OCI-LY7 (cell line): ENCODE measurements at regions not wholly inside any gene's neighbourhood (a gene's known extent, or its start where the extent isn't known, plus 50 kb on each side); places are given as distances from the start of the nearest gene placed in this dataset.

ENCODE experiments used
- BruUV-seq: library from RNA; stranded (reverse); fragments of 400-500 nt; replicated peaks from 2 replicates; lab custom pipeline; 2021; lab: Mats Ljungman, UMichigan
- CTCF ChIA-PET: fragments of 300-600 bp; sonication (Branson Sonifier 250); formaldehyde crosslinking; loops from one replicate; lab custom pipeline; 2022; ENCODE audit warnings: antibody characterized with exemption; ENCODE audit not compliant: unreplicated experiment; lab: Charles Lee
- POLR2A ChIA-PET: fragments of 300-600 bp; sonication (Branson Sonifier 250); formaldehyde crosslinking; loops from one replicate; lab custom pipeline; 2022; ENCODE audit warnings: antibody characterized with exemption; lab: Charles Lee
- DNase-seq: peaks from one replicate; pipeline ENCODE4 v3.0.0-alpha.2; 2015; ENCODE audit warnings: low spot score
- H2AFZ ChIP-seq: fragments of 200-600 bp; sonication (generic), shearing (Covaris generic); 2 replicates; pipeline ENCODE4 v1.6.1; 2014; ENCODE audit warnings: mild to moderate bottlenecking, antibody characterized with exemption, low read length, moderate library complexity
- H3K27ac ChIP-seq: fragments of 200-600 bp; sonication (generic); 2 replicates; pipeline ENCODE4 v1.5.1; 2014; ENCODE audit warnings: mixed run types, low read depth, mild to moderate bottlenecking, moderate library complexity, low read length, inconsistent platforms; ENCODE audit not compliant: poor library complexity, severe bottlenecking
- H3K36me3 ChIP-seq: fragments of 200-600 bp; sonication (generic); 2 replicates; pipeline ENCODE4 v1.6.1; 2014; ENCODE audit warnings: mild to moderate bottlenecking, antibody characterized with exemption, low read length, moderate library complexity, mixed read lengths; ENCODE audit not compliant: insufficient read depth
- H3K4me1 ChIP-seq: fragments of 200-600 bp; sonication (generic); 2 replicates; pipeline ENCODE4 v1.5.1; 2014; ENCODE audit warnings: mild to moderate bottlenecking, low read length; ENCODE audit not compliant: insufficient read depth, poor library complexity, severe bottlenecking
- H3K4me2 ChIP-seq: fragments of 200-600 bp; sonication (generic); 2 replicates; pipeline ENCODE4 v1.6.1; 2014; ENCODE audit warnings: mild to moderate bottlenecking, low read length
- H3K4me3 ChIP-seq: fragments of 200-600 bp; sonication (generic); 2 replicates; pipeline ENCODE4 v1.5.1; 2014; ENCODE audit warnings: mild to moderate bottlenecking, low read depth, low read length; ENCODE audit not compliant: poor library complexity, severe bottlenecking
- H3K79me2 ChIP-seq: fragments of 200-600 bp; sonication (generic); 2 replicates; pipeline ENCODE4 v1.6.1; 2016; ENCODE audit warnings: low read depth, mild to moderate bottlenecking, low read length, moderate library complexity, mixed read lengths; ENCODE audit not compliant: insufficient read depth
- H3K9me2 ChIP-seq: fragments of 200-600 bp; sonication (generic); 2 replicates; pipeline ENCODE4 v1.6.1; 2016; ENCODE audit warnings: mild to moderate bottlenecking, low read length, mixed read lengths; ENCODE audit not compliant: insufficient read depth
- H3K9me3 ChIP-seq: fragments of 200-600 bp; sonication (generic); 2 replicates; pipeline ENCODE4 v1.6.1; 2014; ENCODE audit warnings: mild to moderate bottlenecking, mixed run types, low read length, mixed read lengths
- H4K20me1 ChIP-seq: fragments of 200-600 bp; sonication (generic); 2 replicates; pipeline ENCODE4 v1.6.1; 2014; ENCODE audit warnings: mild to moderate bottlenecking, antibody characterized with exemption, low read length, moderate library complexity, mixed read lengths; ENCODE audit not compliant: insufficient read depth
- CTCF ChIP-seq: fragments of 200-600 bp; sonication (generic); conservative IDR thresholded peaks from 2 replicates; pipeline ENCODE4 v1.5.1; 2014; ENCODE audit warnings: mild to moderate bottlenecking, antibody characterized with exemption, low read length, moderate library complexity, mixed read lengths
- EZH2phosphoT487 ChIP-seq: fragments of 200-600 bp; sonication (generic); IDR thresholded peaks from 2 replicates; pipeline ENCODE4 v1.6.1; 2018; ENCODE audit warnings: low read depth, borderline replicate concordance, mild to moderate bottlenecking, mixed run types, antibody characterized with exemption, low read length, moderate library complexity, mixed read lengths
- intact Hi-C: fragments of 100-400 bp; cut with micrococcal nuclease; formaldehyde crosslinking; loops from one replicate; pipeline ENCODE4 v1.10.0; 2022; ENCODE audit not compliant: unreplicated experiment

- Histone ChIP-seq H3K4me3 (no peak overlapping the region), H4K20me1 (no peaks in the 10 kb centered on the region), H3K79me2 (no peaks in the 10 kb centered on the region), H3K36me3 (no peaks in the 10 kb centered on the region), H3K4me2 (no peak overlapping the region), H3K4me1 (no peaks in the 10 kb centered on the region), H2AFZ (no peak overlapping the region), H3K9me3 (no peaks in the 10 kb centered on the region), H3K9me2 (no peaks in the 10 kb centered on the region; the same call in 1 of the 2 replicates), H3K27ac (no peak overlapping the region)
- TF ChIP-seq CTCF (no peak), EZH2phosphoT487 (no peak)
- ChIA-PET POLR2A (no interaction called here), CTCF (no interaction called here)
- BruUV-seq: no TSS peak
- DNase-seq: no peak
- intact Hi-C loops: no loop called here
Observed at GRCh38 chr6:115365783-115366182, 694.9 kb downstream of the FRK start.

- BruUV-seq: no TSS peak
- intact Hi-C loops: no loop called here
- no peak for TF ChIP-seq EZH2phosphoT487
- TF ChIP-seq CTCF: no peak
- Histone ChIP-seq H3K9me3 (no peaks in the 10 kb centered on the region), H2AFZ (no peak overlapping the region), H4K20me1 (no peaks in the 10 kb centered on the region), H3K36me3 (no peaks in the 10 kb centered on the region), H3K4me3 (no peak overlapping the region), H3K79me2 (no peaks in the 10 kb centered on the region), H3K27ac (no peak overlapping the region), H3K4me1 (no peaks in the 10 kb centered on the region), H3K9me2 (no peaks in the 10 kb centered on the region), H3K4me2 (no peak overlapping the region)
- ChIA-PET CTCF (no interaction called here), POLR2A (interaction anchor here (0.6 kb wide), 1 partner anchor 21 kb away, joined by 3 read pairs; no protein-coding TSS in a partner anchor)
- no peak for DNase-seq
Observed at GRCh38 chr6:115363379-115363778, 697.3 kb downstream of the FRK start.

GRCh38 chr6:115362234-115362633, 698.5 kb downstream of the FRK start:
- H3K79me2 ChIP-seq: no peaks in the 10 kb centered on the region
- H3K36me3 ChIP-seq: no peaks in the 10 kb centered on the region
- H3K4me2 ChIP-seq: no peak overlapping the region
- no peak overlapping the region for H2AFZ ChIP-seq
- ChIA-PET CTCF (no interaction called here), POLR2A (no interaction called here)
- BruUV-seq: no TSS peak
- no peak overlapping the region for H3K4me3 ChIP-seq
- TF ChIP-seq EZH2phosphoT487 (no peak), CTCF (no peak)
- no peaks in the 10 kb centered on the region for H3K9me2 ChIP-seq
- no peak for DNase-seq
- intact Hi-C loops: no loop called here
- H4K20me1 ChIP-seq: no peaks in the 10 kb centered on the region
- H3K9me3 ChIP-seq: no peaks in the 10 kb centered on the region
- no peaks in the 10 kb centered on the region for H3K4me1 ChIP-seq
- H3K27ac ChIP-seq: no peak overlapping the region
